ENCODE measurements at regions not wholly inside any gene's neighbourhood (a gene's known extent, or its start where the extent isn't known, plus 50 kb on each side); places are given as distances from the start of the nearest gene placed in this dataset.

- no peak for DNase-seq
- in situ Hi-C loops (cut with HindIII; ENCODE audit: low pct_ligation_motif_present, low pct_unique_long_range_greater_than_20kb, low sequenced_read_pairs): no loop called here
Observed at GRCh38 chr9:99385215-99385614, 163.1 kb downstream of the SEC61B start.

GRCh38 chr9:99385814-99386279 is 163.8 kb downstream of the SEC61B start:
- no peak for DNase-seq
- in situ Hi-C loops (cut with HindIII; ENCODE audit: low pct_ligation_motif_present, low pct_unique_long_range_greater_than_20kb, low sequenced_read_pairs): no loop called here

- no peak for DNase-seq
Observed at GRCh38 chr9:99387431-99387830, 165.3 kb downstream of the SEC61B start.

DNA sequence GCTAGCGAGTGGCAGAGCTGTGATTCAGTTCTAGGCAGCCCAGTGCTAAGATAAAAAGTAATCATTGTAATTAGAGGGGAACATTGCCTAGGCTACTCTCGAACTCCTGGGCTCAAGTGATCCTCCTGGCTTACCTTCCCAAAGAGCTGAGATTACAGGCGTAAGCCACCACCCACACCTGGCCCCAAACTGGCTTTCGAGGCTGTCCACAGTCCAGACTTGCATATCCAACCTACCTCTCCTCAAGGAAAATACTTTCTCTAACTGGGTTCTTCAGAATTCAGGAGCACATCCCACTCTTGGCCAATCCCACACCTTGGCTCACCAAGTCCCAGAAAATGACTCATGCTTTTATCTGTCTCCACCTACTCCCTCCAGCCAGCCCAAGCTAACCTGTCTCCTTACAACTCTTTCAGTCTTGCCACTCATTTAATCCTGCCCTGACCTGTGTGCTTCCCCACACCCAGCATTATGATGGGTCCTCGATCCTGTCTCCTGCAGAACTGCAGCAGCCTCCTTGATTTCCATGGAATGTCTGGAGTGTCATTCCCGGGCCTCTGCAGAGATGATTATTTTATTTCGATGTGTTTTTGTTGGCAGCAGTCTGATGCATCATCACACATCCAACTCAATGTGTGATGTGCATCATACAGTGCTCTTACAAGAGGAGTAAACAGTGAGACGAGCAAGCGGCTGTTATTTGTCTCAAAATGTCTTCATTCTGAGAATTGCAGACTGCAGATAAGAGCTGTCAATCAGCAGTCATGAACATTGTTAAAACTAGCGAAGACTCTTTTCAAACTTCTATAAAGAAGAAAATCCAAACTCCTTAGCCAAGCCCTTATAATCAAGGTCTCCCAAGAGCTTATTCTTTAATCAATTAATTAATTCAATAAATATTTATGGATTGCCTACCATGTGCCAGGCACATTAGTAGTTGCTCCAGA is 167.3 kb downstream of the SEC61B start:
- DNase-seq: no peak
- in situ Hi-C loops (cut with HindIII; ENCODE audit: low pct_ligation_motif_present, low pct_unique_long_range_greater_than_20kb, low sequenced_read_pairs): no loop called here

More at GRCh38 chr9:99387431-99387830, 165.3 kb downstream of the SEC61B start:
- in situ Hi-C loops (cut with HindIII; ENCODE audit: low pct_ligation_motif_present, low pct_unique_long_range_greater_than_20kb, low sequenced_read_pairs): no loop called here

DNA sequence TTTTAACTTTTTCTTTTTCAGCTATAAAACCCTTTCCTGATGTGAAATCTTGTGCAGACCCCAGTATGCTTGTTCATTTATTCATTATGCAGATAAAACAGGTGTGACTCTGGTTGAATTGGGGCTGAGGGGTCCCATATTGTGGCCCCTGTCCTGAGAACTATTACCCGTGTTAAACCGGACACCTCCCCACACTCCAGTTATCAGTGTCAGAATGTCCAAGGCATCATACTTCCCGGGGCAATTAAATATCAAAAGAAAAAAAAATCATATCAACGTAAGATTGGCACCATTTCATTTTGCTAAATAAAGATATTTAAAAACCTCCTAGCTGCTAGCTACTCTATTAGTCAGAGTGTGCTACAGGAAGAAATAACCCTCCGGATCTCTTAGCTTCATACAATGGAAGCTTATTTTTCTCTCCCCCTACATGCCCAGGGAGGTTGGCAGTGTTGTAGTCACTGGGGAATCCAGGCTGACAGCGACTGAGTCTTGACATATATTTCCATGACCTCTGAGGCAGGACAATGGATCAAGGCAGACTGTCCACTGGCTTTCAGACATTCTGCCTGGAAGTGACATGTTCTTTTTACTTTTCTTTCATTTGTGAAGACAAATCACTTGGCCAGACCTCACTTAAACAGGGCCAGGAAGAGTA is 170.0 kb downstream of the SEC61B start:
- DNase-seq: no peak
- in situ Hi-C loops (cut with HindIII; ENCODE audit: low pct_ligation_motif_present, low pct_unique_long_range_greater_than_20kb, low sequenced_read_pairs): no loop called here

GRCh38 chr9:99392986-99393385 is 170.9 kb downstream of the SEC61B start:
- DNase-seq: no peak
- in situ Hi-C loops (cut with HindIII; ENCODE audit: low pct_ligation_motif_present, low pct_unique_long_range_greater_than_20kb, low sequenced_read_pairs): no loop called here

DNA sequence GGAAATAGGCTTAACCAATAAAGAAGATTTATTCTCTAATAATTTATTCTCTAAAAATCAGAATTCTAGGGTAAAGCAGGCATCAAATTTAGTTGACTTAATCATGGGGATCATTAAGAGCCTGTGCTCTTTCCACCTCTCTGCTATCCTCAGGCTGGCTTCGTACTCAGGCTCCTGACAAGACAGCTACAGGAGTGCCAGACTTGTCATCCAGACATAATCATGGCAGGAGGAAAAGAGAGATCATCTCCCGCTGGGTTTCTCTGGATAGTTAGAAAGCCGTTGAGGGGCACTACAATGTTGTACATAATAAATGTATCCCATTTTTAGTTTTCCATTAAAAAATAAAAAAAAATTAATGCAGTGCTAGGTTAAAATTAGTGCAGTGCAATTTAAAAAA is 171.9 kb downstream of the SEC61B start:
- no peak for DNase-seq
- in situ Hi-C loops (cut with HindIII; ENCODE audit: low pct_ligation_motif_present, low pct_unique_long_range_greater_than_20kb, low sequenced_read_pairs): no loop called here

DNA sequence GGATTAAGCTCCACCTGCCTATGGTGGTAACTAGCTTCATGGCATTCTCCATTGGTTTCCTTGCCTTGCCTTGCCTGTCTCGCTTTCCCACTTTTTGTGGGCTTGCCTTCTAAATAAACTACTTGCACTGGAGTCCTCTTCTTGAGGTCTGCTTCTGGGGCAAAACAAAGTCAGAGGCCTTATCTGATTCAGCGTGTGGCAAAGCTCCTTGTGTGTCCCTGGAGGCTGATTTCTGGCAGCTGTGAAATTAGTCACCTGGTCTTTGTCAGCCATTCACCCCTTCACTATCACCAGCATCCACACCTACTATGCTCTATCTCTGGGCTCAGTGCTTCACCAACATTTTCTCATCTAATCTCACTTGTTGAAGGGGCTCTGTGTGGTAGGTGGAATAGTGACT is 176.2 kb downstream of the SEC61B start:
- no peak for DNase-seq
- in situ Hi-C loops (cut with HindIII; ENCODE audit: low pct_ligation_motif_present, low pct_unique_long_range_greater_than_20kb, low sequenced_read_pairs): no loop called here

DNA sequence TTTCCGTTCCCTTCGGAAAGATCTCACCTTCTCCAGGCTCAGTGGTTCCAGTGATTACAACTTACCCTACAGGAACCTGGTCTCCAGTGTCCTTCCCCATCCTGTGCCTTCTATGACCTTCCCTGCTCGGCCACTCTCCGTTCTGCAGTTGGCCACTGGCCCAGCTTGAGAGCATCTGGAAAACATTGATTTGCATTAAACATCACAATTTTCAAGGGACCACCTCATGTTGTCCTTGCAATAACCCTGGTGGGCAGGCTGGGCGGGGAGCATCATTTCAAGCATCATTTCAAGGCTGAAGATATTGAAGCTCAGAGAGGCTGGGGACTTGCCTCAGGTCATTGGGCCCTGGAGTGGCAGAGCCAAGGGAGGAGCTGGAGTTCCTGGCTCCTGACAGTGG is 177.4 kb downstream of the SEC61B start:
- in situ Hi-C loops (cut with HindIII; ENCODE audit: low pct_ligation_motif_present, low pct_unique_long_range_greater_than_20kb, low sequenced_read_pairs): no loop called here
- no peak for DNase-seq

- DNase-seq: no peak
- in situ Hi-C loops (cut with HindIII; ENCODE audit: low pct_ligation_motif_present, low pct_unique_long_range_greater_than_20kb, low sequenced_read_pairs): no loop called here
Observed at GRCh38 chr9:99400184-99400731, 178.2 kb downstream of the SEC61B start.

DNA sequence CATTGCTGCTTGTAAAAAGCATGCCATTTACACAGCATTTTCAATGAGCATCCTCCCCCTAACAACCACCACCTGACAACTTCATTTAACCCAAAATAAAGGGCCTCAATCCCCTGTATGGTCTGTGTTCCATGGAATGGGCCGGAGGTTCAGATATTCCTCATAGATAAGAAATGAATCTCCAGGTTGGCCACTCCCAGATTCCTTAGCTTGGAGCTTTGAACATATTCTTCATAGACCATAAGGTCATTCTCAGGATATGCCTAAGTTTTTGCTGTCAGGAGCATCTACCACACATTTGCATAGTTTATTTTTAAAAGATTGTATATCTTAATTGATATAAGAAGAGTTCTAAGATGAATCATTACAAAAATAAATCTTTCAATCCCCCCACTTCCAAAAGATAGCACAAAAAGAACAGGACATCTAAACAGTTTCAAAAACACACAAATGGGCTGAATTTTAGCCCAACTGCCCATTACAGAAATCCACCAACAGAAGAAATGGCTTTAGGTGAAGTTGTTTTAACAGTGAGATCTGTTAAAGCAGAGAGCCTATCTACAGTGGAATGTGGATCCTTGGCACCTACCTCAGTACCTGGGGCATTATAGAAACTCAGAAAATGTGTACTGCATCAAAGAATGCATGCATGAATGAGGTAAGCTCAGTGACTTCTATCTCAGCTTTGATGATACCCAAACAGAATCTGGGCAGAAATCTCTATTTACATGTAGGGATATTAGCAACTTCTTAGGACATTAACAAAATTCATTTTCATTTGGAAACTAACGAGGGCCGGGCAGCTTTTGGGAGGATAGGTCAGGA is 179.8 kb downstream of the SEC61B start:
- in situ Hi-C loops (cut with HindIII; ENCODE audit: low pct_ligation_motif_present, low pct_unique_long_range_greater_than_20kb, low sequenced_read_pairs): no loop called here
- no peak for DNase-seq

- no peak for DNase-seq
- in situ Hi-C loops (cut with HindIII; ENCODE audit: low pct_ligation_motif_present, low pct_unique_long_range_greater_than_20kb, low sequenced_read_pairs): no loop called here
Observed at GRCh38 chr9:99403371-99403770, 181.3 kb downstream of the SEC61B start.

- DNase-seq: no peak
- in situ Hi-C loops (cut with HindIII; ENCODE audit: low pct_ligation_motif_present, low pct_unique_long_range_greater_than_20kb, low sequenced_read_pairs): no loop called here
Observed at GRCh38 chr9:99405359-99405758, 183.3 kb downstream of the SEC61B start.

GRCh38 chr9:99406939-99407338 is 184.9 kb downstream of the SEC61B start:
- no peak for DNase-seq
- in situ Hi-C loops (cut with HindIII; ENCODE audit: low pct_ligation_motif_present, low pct_unique_long_range_greater_than_20kb, low sequenced_read_pairs): no loop called here

DNA sequence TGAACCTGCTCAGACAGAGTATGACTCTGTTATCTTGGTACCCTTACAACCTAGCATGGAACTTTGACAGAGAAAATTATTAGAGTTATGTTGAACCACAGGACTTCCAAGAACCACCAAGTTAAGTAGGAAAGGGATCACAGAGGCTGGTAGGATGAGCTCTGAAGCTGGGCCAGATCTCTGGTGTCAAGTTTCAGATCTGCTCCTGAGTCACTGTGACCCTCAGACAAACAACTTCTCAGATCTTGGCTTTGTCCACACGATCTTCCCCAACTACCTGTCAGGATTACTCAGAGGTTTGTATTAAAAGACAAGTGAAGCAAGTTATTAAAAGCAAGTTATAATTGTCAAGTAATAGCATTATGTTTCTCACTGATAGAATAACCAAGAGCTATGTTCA is 189.0 kb downstream of the SEC61B start:
- in situ Hi-C loops (cut with HindIII; ENCODE audit: low pct_ligation_motif_present, low pct_unique_long_range_greater_than_20kb, low sequenced_read_pairs): no loop called here
- DNase-seq: no peak

DNA sequence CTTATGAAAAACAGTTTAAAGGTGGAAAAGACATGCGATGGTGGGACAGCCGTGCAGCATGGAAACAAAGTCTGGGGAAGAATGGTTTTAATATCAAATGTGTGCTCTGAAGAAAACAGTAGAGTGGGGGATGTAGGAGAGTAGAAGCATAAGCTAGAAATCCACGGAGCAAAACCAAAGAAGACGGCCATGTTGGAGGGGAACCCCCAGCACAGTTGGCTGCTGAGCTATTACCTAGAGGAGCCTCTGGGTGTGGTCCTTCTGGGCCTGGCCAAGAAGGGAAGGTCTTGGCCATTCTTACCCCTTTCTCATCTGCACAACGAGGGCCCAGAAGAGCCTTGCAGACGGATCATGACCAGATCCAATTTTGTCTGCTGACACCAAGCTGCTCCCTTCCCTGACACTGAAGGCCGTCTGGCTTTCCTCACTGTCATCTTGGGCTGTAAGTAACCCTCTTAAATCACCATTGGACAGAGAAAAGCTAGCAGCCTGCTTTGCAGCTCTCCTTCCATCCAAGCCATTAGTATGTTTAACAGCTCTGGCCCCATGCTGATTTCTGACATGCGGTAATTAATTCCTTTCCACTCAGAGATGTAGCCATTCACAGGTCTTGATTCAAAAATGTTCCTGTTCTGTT is 189.5 kb downstream of the SEC61B start:
- DNase-seq: no peak
- in situ Hi-C loops (cut with HindIII; ENCODE audit: low pct_ligation_motif_present, low pct_unique_long_range_greater_than_20kb, low sequenced_read_pairs): no loop called here

GRCh38 chr9:99412606-99413005 is 190.5 kb downstream of the SEC61B start:
- in situ Hi-C loops (cut with HindIII; ENCODE audit: low pct_ligation_motif_present, low pct_unique_long_range_greater_than_20kb, low sequenced_read_pairs): no loop called here
- DNase-seq: no peak

DNA sequence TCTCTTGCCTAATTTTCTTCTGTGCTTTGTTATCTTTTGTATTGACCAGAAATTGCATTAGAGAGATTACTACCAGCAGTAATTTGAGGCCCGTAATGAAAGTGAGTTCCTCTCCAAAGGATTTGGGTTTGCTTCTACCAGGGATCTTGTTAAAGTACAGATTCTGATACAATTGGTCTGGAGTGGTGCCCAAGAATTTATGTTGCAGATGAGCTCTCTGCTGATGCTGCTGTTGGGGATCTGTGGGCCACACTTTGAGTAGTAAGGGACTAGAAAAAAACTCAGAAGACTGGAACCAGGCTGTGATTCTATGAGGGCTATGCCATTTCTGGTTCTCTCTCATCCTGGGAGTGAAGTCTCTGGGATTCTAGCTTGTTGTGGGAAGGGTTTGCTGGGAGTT is 192.2 kb downstream of the SEC61B start:
- in situ Hi-C loops (cut with HindIII; ENCODE audit: low pct_ligation_motif_present, low pct_unique_long_range_greater_than_20kb, low sequenced_read_pairs): no loop called here
- no peak for DNase-seq

All from ACHN (cell line).